ENCODE measurements at regions not wholly inside any gene's neighbourhood (a gene's known extent, or its start where the extent isn't known, plus 50 kb on each side); places are given as distances from the start of the nearest gene placed in this dataset.

DNA sequence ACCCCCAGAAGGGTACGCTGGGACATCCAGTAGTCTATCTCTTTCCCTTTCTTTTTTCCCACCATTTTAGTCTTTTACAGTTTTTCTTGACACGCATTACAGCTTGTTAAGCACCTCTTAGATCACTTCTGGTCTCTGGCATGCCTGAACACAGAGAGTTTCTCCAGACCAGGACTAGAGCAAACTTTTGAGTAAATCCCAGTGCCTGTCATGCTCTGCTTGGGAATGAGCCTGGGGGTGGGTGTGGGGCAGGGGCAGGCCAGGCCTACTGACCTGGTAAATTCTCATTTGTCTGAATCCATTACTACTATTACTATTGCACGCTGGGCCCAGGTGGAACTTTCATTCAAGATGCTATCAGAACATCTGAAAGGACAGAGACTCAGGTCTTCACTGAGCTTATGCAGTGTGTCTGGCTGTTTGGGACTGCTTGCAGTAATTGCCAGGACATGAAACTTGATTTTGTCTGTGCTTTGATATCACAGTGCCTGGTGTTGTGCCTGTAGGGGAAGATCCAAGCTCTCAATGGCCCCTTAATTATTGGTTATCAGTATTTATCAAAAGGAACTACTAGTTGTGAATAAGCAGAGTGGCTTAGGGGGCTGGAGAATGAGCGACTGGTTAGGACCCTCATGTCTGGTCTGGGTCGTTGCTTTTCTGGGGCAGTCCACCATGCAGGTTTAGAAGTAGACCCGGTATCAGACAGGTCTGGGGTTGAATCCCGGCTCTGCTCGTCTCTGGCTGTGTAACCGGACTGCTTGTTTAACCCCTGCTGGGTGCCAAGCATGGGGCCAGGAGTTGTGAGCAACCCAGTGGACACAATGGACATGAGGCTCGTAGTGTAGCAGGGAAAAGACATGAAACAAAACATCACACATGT, 196.1 kb upstream of the TLE3 start:
- no peak for DNase-seq
- in situ Hi-C loops (cut with MboI; ENCODE audit: low pct_unique_long_range_greater_than_20kb, low sequenced_read_pairs), result no loop called here

GRCh38 chr15:70293138-70293537, 195.4 kb upstream of the TLE3 start:
- DNase-seq, result no peak
- in situ Hi-C loops (cut with MboI; ENCODE audit: low pct_unique_long_range_greater_than_20kb, low sequenced_read_pairs), result no loop called here

- DNase-seq, result no peak
- in situ Hi-C loops (cut with MboI; ENCODE audit: low pct_unique_long_range_greater_than_20kb, low sequenced_read_pairs), result no loop called here
Measured at GRCh38 chr15:70292076-70292760, 194.5 kb upstream of the TLE3 start.

GRCh38 chr15:70291305-70292075, 193.8 kb upstream of the TLE3 start:
- in situ Hi-C loops (cut with MboI; ENCODE audit: low pct_unique_long_range_greater_than_20kb, low sequenced_read_pairs), result no loop called here
- DNase-seq, result no peak

GRCh38 chr15:70290708-70291107, 193.0 kb upstream of the TLE3 start:
- in situ Hi-C loops (cut with MboI; ENCODE audit: low pct_unique_long_range_greater_than_20kb, low sequenced_read_pairs), result no loop called here
- DNase-seq, result no peak

- in situ Hi-C loops (cut with MboI; ENCODE audit: low pct_unique_long_range_greater_than_20kb, low sequenced_read_pairs), result no loop called here
- DNase-seq, result no peak
Measured at GRCh38 chr15:70289191-70289955, 191.7 kb upstream of the TLE3 start.

DNA sequence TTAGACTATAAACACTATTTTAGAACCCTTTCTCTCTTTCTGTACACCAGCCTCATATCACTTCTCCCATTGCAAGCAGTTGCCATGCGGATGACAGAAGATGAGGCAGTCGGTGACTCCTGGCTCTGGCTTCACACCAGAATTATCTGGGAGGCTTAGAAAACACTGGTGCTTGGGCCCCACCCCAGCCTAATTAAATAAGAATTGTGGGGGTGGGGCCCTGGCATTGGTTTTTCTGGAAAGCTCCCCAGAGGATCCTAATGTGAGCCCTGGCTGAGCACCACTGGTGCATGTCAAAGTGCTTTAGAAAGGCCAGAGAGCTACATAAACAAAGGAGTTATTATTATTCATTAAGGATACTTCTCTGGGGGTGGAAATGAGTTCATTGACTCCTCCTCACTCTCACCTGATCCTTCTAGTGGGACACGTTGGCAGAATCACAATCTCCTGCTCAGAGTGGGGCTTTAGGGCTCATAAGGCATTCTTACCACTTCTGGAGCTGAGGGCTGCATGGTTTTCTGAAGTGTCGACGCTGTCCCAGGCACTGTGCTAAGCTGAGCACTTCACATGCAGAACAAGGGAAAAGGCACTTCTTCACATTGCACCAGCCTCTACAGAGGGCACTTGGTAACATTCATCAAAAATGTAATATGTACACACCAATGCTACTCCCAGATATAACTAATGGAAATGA, 188.5 kb upstream of the TLE3 start:
- DNase-seq, result no peak
- in situ Hi-C loops (cut with MboI; ENCODE audit: low pct_unique_long_range_greater_than_20kb, low sequenced_read_pairs), result no loop called here

DNA sequence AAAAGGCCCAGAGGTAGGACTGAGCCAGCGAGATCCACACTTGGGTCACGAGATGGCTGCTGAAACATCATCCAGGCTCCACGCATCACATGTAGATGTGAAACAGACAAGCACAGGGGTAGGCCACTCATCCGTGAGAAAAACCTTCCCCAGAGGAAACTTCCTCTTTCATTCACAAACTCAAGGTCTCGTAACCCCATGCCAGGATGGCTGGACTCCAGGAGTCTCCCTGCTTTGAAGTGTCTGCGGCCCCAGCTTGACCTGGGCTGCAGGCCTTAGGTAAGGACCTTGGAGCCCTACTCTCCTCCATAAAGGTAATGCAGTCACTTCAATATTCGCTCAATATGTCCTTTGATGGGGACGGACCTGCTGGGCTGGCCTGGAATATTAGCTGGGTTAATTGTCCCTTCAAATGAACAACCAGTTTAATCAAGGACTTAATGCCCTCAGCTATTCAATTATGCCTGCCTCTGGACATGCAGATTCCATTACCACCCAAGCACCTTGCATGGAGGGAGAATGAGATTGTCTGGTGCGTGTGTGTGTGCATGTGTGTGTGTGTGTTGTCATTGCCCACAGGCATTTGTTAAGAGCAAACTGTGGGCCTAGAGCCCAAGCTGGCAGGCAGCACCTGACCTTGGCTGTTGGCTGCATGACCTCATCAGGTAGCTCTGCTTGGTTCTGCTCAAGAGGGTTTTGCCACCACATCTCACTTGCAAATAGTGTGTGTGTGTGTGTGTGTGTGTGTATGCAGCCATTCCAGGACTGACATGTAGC, 186.9 kb upstream of the TLE3 start:
- DNase-seq, result no peak
- in situ Hi-C loops (cut with MboI; ENCODE audit: low pct_unique_long_range_greater_than_20kb, low sequenced_read_pairs), result no loop called here

DNA sequence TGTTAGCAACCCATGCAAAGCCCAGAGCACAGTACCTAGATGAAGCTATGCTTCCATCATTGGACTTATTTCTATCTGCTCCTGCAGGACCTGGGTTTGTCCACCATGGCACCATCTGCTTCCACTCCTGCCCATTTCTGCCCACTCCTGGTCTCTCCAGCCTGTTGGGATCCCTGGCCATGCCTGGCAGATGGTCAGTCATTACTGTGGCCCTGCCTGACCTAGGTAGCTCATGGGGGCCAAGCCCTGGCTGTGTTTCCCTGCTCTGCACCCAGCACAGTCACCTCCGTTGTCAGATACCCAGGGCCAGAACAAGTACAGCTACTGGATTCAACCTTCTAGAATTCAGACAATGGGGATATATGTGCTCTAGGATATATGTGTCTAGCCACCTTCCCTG, 185.8 kb upstream of the TLE3 start:
- no peak for DNase-seq
- in situ Hi-C loops (cut with MboI; ENCODE audit: low pct_unique_long_range_greater_than_20kb, low sequenced_read_pairs), result no loop called here

GRCh38 chr15:70281811-70282307, 184.1 kb upstream of the TLE3 start:
- no peak for DNase-seq
- in situ Hi-C loops (cut with MboI; ENCODE audit: low pct_unique_long_range_greater_than_20kb, low sequenced_read_pairs), result no loop called here

DNA sequence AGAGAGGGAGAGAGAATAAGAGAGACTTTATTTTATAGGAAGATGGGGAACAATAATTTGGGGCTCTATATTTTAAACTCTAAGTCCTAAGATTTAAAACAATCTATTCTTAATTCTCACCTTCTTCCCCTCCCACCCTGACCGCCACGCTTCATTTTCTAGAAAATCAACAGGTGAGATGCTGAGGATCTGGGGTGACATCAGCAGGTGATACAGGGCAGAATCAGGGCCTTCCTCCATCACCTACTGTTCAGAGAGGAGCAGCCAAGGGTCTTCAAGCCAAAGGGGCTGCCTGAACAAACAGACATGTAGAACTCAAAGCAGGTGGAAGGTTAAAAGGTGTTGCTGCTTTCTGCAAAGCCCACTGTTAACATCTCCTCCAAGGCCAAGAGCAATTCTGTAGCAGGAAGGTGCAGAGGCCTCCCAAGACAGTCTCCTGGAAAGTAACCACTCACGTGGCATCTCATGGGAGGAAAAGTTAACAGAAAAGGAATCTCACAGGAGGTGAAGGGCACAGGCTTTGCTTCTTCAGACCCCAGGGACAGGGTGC, 183.6 kb upstream of the TLE3 start:
- in situ Hi-C loops (cut with MboI; ENCODE audit: low pct_unique_long_range_greater_than_20kb, low sequenced_read_pairs), result no loop called here
- DNase-seq, result no peak

DNA sequence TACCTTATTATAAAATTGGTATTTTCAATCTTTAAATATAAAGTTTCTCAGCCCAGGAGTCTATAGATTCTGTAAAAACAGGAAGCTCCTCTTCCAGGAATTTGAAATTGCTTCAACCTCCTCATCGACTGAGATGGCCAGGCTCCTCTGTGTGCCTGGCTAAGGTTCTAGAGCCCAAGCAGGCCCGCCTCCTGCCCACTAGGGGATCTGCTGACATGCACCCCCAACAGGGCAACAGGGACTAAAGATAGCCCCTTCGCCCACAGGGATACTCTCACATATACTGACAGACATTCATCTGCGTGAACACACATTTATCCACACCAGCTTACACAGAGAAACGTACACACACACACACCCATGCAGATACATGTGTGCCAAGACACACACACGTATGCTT, 183.1 kb upstream of the TLE3 start:
- in situ Hi-C loops (cut with MboI; ENCODE audit: low pct_unique_long_range_greater_than_20kb, low sequenced_read_pairs), result no loop called here

GRCh38 chr15:70279096-70279495, 181.4 kb upstream of the TLE3 start:
- in situ Hi-C loops (cut with MboI; ENCODE audit: low pct_unique_long_range_greater_than_20kb, low sequenced_read_pairs), result no loop called here
- no peak for DNase-seq

More for the DNA sequence above, 183.1 kb upstream of the TLE3 start:
- DNase-seq, result no peak

DNA sequence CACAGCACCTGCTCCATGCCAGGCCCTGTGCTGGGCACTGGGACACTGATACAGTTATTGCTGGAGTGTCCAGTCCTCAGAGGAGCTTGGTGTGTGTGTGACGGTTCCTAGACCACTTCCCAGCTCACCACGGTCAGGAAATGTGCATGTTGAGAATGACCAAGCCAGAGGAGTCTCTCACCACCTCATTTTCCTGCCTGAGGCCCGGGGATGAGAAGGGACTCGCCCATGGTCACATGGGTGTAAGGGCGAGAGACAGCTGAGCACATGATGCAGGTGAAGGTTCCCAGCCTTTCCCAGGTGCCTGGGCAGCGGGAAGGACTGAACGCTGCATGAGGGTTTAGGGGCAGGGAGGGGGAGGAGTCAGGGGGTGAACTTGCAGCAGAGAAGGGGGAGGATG, 180.9 kb upstream of the TLE3 start:
- no peak for DNase-seq
- in situ Hi-C loops (cut with MboI; ENCODE audit: low pct_unique_long_range_greater_than_20kb, low sequenced_read_pairs), result no loop called here

GRCh38 chr15:70277556-70277955, 179.8 kb upstream of the TLE3 start:
- in situ Hi-C loops (cut with MboI; ENCODE audit: low pct_unique_long_range_greater_than_20kb, low sequenced_read_pairs), result no loop called here
- DNase-seq, result no peak

- DNase-seq, result no peak
- in situ Hi-C loops (cut with MboI; ENCODE audit: low pct_unique_long_range_greater_than_20kb, low sequenced_read_pairs), result no loop called here
Measured at GRCh38 chr15:70276401-70276800, 178.7 kb upstream of the TLE3 start.

DNA sequence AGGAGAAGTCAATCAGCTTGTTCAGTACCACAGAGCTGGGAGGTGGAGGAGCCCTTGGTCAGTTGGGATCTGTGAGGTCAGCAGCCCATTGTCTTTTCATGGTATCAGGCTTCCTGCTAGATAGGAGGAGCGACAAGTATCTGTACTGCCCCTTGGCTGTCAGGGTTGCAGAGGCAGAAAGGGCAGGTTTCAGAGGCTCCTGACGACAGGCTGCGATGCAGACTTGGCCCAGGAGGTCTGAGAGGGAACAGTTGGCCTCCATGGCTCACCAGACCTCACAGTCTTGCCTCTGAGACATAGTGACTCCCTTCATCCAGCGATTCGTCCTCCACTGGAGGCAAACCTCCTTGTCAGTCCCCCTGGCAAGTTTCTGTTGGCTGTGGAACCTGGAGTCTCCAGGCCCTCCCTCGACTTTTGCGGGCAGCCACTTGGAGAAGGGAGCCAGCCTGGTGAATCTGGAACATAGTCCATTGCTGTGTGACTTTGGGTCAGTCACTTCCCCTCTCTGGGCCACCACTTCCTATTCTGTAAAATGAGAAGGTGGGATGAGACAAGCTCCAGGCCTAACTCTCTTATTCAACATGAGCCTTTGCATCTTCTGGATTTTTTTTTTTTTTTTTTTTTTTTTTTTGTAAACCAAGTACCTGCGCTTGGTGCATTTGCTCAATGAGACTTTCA, 177.9 kb upstream of the TLE3 start:
- in situ Hi-C loops (cut with MboI; ENCODE audit: low pct_unique_long_range_greater_than_20kb, low sequenced_read_pairs), result no loop called here
- no peak for DNase-seq

Measured in KBM-7 (cell line).